Activated CD4-positive, alpha-beta T cell treated with anti-CD3 and anti-CD28 coated beads for 48 hours (primary cell): ENCODE measurements at regions not wholly inside any gene's neighbourhood (a gene's known extent, or its start where the extent isn't known, plus 50 kb on each side); places are given as distances from the start of the nearest gene placed in this dataset.
"Not testable (repeated sequence)": the region's sequence is repeated elsewhere in the genome, so short reads cannot be mapped to it uniquely, and the experiment has no call there.

ENCODE experiments used
- DNase-seq: peaks from one replicate; pipeline ENCODE4 v3.0.0-alpha.2; 2020

DNA sequence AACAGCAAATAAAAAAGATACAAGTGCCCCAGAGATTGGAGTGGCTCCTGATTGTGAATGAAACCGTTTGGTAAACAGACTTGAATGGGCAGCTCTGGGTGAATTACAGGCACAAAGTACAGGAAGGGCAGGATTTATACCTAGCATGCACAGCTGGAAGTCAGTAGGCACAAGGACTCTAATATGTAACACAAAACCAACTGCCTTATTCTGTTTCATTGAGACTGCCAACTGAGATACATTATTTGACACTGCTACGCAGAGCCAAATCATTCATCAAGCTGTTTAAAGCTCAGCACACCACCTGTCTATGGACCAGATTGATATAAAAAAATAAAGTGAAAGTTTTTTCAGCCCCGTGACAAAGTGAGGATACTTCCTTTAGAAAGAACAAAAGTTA lies 541.2 kb downstream of the NUP35 start:
- DNase-seq = no peak

DNA sequence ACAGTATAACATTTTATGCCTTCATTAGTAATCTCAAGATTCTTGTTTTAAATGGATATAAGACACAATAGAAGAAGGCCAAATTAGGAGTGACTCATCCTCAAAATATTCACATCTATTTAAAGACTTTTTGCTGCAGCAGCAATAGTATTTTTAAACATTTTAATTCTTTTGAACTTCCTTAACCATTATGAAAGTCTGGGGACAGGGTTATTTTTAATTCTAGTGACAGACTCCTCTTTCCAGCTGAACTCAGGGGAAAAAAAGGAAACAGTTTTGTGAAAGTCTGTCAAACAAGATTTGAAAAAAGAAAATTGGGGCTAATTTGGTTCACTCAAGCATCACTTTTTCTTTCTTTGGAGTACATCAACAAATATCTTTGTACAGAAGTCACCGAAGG lies 541.8 kb downstream of the NUP35 start:
- DNase-seq = no peak

DNA sequence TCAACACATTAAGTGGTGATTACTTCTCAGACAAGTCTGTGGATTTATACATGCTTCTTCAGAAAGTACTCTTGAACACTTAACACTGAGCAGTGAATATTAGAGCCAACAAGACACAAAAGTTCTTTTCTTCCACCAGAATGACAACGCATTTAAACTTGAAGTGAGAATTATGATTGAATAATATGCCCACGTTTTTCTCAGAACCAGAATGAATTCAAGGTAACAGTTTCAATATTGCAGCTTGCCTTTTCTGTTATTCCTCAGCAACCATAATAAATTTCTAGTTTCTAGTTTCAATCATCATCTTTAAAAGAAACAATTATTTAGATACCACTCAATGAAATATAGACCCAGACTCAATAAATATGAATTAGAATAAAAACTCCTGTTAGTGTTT lies 547.0 kb downstream of the NUP35 start:
- no peak for DNase-seq

DNA sequence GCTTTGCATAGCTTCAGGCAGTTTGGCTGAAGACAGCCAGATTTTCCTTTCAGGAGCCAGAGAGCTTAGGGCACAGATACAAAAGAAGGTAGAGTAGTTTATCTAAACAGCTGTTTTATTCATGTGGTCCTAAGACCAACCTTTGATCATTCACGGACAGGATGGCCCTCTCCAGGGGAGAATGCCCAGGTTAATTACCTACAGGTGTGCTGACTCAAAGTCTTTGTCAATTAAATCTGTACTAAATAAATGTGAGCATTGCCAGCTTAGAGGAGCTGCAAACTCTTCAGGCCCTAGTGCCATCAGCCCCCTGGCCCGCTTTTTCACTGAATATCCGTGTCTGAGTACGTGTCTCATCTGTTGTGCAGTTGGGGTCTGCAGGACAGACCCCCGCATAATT lies 554.7 kb downstream of the NUP35 start:
- DNase-seq = no peak

DNA sequence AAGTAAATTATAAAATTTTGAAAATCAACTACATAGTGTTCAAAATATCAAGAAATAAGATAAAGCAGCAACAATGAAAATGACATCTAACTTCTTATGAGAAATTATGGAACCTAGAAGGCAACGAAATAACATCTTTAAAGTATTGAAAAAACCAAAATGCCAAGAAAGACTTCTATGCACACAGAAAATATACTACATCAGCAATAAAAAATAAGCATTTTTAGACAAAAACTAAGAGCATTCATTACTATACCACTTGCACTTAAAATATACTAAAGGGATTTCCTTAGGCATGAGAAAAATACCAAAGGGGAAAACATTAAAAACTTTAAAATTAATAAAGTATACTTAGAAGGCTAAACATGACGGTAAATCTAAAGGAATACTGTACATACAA lies 556.3 kb downstream of the NUP35 start:
- DNase-seq = no peak

DNA sequence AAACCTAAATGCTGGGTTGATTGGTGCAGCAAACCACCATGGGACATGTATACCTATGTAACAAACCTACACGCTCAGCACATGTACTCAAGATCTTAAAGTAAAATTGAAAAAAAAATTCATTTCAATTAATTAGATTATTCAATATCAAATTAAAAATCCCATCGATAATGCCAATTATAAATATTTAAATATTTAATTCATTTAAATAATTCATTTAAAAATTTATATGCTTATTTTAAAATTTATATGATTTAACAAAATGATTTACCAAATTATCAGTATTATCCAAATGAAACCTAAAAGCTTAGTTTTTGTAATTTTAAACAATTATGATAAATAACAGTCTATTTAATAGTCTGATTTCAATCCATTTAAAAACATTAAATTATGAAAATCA lies 560.4 kb downstream of the NUP35 start:
- no peak for DNase-seq

DNA sequence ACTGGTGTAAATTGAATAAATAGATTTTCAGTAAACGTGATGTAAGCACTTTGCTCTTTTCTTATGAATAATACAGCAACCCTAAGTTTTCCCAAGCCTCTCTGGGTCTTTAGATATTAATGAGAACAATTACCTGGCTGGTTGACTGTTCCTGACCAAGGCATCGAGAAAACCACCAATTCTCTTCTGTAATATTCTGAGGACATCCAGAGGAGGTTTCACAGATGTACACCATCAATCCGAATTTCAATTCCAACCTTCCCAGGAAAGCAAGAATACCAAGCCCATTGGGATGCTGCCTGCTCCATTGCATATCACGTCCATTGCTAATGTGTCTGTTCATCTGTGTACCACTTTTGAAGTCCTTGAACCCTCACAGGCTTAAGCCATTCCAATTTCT lies 571.8 kb downstream of the NUP35 start:
- no peak for DNase-seq

DNA sequence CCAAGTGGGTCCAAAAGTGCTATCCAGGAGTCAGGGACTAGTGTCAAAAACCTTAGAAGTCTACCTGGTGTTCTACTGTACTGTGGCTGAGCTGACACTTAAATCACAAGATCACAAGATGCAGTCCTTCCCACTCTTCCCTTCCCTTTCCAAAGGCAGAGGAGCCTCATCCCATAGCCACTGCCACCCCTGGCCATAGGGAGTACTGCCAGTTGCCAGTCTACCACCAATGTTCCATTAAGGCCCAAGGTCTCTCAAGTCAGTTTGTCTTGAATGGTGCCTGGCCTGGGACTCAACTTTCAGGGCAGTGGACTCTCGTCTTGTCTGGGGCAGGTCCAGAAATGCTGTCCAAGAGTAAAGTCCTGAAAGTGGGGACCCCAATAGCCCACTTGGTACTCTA lies 585.6 kb downstream of the NUP35 start:
- no peak for DNase-seq

GRCh38 chr2:183718246-183718645 lies 594.0 kb downstream of the NUP35 start:
- DNase-seq = no peak

DNA sequence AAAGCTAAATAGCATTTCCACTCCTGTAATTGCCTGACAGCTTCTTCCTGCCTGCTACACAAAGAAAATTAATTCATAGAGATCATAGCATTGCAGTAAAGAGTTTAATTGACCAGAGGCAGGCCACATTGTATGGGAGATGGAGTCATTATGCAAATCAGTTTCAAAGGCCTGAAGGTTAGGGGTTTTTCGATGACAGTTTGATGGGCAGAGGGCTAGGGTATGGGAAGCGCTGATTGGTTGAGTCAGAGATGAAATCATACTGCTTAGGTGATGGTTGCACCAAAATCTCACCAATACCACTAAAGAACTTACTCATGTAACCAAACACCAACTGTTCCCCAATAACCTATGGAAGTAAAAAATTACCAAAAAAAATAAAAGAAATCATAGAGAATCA lies 599.0 kb downstream of the NUP35 start:
- no peak for DNase-seq

GRCh38 chr2:183729380-183729779 lies 605.1 kb downstream of the NUP35 start:
- DNase-seq = no peak

GRCh38 chr2:183740241-183740640 lies 616.0 kb downstream of the NUP35 start:
- no peak for DNase-seq

DNA sequence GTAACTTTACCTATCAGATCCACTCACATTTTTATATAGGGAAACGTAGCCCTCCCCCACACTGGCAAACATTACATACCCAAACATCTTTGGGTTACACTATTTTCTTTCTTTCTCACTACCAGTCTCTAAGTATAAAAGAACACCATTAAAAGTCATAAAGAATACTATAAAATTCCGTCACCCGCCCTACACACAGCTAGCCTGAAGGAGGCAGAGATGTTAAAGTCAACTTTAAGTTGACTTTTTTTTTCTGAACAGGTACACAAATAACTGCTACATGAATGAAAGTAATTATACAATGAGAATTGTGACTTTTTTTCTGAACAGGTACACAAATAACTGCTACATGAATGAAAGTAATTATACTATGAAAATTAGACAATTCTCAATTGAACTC lies 628.3 kb downstream of the NUP35 start:
- no peak for DNase-seq

GRCh38 chr2:183759033-183759432 lies 634.8 kb downstream of the NUP35 start:
- no peak for DNase-seq

DNA sequence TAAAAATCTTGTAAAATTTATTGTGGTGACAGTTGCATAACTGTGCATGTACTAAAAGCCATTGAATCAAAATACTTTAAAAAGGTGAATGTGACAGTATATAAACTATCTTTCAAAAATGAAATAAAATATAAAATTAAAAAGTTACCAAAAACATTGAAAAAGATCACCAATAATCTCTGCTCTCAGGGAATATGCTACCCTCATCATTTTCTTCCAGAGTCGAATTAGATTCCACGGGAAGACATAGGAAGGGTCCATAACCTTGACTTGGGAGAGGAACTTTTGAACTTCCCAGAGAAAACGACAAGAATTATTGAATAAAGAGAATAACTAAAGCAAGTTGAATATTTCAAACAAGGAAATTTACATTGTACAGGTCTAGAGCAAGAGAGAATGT lies 649.5 kb downstream of the NUP35 start:
- no peak for DNase-seq

- no peak for DNase-seq
Measured at GRCh38 chr2:183780072-183780471, 655.8 kb downstream of the NUP35 start.

GRCh38 chr2:183782436-183782835 lies 658.2 kb downstream of the NUP35 start:
- DNase-seq = no peak

- not testable (repeated sequence) for DNase-seq
Measured at GRCh38 chr2:183788796-183789195, 664.6 kb downstream of the NUP35 start.

DNA sequence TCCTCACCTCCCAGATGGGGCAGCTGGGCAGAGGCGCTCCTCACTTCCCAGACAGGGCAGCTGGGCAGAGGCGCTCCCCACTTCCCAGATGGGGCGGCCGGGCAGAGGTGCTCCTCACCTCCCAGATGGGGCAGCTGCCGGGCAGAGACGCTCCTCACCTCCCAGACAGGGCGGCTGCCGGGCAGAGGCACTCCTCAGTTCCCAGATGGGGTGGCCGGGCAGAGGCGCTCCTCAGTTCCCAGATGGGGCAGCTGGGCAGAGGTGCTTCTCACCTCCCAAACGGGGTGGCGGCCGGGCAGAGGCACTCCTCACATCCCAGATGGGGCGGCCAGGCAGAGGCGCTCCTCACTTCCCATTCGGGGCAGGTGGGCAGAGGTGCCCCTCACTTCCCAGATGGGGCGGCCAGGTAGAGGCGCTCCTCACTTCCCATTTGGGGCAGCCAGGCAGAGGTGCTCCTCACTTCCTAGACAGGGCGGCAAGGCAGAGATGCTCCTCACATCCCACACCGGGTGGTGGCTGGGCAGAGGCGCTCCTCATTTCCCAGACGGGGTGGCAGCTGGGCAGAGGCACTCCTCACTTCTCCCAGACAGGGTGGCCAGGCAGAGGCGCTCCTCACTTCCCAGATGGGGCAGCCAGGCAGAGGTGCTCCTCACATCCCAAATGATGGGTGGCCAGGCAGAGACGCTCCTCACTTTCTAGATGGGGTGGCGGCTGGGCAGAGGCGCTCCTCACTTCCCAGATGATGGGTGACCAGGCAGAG lies 668.1 kb downstream of the NUP35 start:
- not testable (repeated sequence) for DNase-seq

- DNase-seq = no peak
Measured at GRCh38 chr2:183798535-183798934, 674.3 kb downstream of the NUP35 start.

DNA sequence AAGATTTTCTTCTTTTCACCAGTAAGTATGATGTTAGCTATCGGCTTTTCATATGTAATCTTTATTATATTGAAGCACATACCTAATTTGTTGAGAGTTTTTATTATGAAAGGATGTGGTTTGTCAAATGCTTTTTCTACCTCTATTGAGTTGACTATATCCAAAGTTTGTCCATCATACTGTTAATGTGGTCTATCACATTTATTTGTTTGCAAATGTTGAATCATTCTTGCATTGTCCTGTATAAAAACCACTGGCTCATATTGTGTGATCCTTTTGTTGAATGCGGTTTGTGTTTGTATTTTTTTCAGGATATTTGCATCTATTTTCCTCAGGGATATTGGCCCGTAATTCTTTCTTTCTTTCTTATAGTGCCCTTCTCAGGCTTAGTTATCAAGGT lies 675.5 kb downstream of the NUP35 start:
- no peak for DNase-seq

DNA sequence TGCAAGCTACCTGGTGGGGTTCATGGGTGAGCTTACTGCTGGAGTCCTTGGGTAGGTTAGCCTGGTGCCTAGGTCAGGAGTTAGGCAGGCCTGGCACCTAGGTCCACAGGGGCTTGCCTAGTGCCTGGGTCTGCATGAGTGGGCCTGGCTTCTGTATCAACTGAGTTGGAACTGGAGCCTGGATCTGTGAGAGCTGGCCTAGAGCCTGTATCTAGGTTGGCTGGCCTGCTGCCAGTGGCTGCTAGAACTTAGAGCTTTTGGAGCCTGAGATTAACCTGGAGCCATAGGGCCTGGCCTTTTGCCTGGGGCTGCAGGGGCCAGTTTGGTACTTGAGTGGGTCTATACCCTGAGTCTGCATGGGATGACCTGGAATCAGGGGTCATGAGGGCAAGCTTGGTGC lies 679.4 kb downstream of the NUP35 start:
- no peak for DNase-seq

- no peak for DNase-seq
Measured at GRCh38 chr2:183807870-183808269, 683.6 kb downstream of the NUP35 start.

GRCh38 chr2:183809404-183809803 lies 685.2 kb downstream of the NUP35 start:
- DNase-seq = no peak

DNA sequence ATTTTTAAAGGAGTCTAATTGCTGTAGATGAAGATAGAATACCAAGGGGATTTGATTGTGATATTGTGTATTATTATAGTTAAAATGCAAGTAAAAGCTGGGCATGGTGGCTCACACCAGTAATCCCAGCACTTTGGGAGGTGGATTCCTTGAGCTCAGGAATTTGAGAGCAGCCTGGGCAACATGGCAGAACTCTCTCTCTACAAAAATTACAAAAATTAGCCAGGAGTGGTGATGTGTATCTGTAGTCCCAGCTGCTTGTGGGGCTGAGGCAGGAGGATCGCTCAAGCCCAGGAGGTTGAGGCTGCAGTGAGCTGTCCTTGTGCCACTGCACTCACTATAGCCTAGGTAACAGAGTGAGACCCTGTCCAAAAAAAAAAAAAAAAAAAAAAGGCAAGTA lies 687.0 kb downstream of the NUP35 start:
- DNase-seq = no peak

DNA sequence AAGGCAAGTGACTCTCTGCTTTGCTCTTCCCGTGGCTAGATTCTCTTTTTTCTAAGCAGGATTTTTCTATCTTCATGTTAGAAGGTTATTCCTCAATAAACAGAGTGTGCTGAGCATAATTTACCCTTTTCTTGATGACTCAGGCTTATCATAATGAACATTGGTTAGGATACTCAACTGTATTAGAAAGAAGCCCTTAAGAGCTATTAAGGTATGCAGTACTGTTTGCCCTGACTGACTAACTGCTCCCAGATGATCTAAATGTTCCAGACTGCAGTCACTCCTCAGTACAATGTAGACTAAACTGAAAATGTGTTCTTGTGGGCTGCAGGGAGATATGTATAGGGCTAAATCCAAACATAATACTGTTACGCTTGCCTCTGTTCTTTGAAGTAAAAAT lies 687.8 kb downstream of the NUP35 start:
- no peak for DNase-seq
